Colonic mucosa (tissue), 4 donors: ENCODE measurements at regions not wholly inside any gene's neighbourhood (a gene's known extent, or its start where the extent isn't known, plus 50 kb on each side); places are given as distances from the start of the nearest gene placed in this dataset.
"Not testable (repeated sequence)": the region's sequence is repeated elsewhere in the genome, so short reads cannot be mapped to it uniquely, and the experiment has no call there.

Experiments used
- DNase-seq: peaks from one replicate; pipeline ENCODE4 v3.0.0-alpha.2; 2020
- H3K27ac ChIP-seq: fragments of 200-600 bp; one replicate; pipeline ENCODE4 v1.8.0; 2021
- H3K27me3 ChIP-seq: fragments of 200-600 bp; one replicate; pipeline ENCODE4 v1.8.0; 2021
- H3K36me3 ChIP-seq: fragments of 200-600 bp; one replicate; pipeline ENCODE4 v1.8.0; 2021
- H3K4me1 ChIP-seq: fragments of 200-600 bp; one replicate; pipeline ENCODE4 v1.8.0; 2021; ENCODE audit warnings: mild to moderate bottlenecking
- H3K4me3 ChIP-seq: fragments of 200-600 bp; one replicate; pipeline ENCODE4 v1.8.0; 2021
- H3K9ac ChIP-seq, 2 donors: one replicate each; pipeline ENCODE4 v1.7.0; 2013; ENCODE audit warnings: control low read depth in 2 of 2, low read depth in 2 of 2, low read length in 2 of 2
- H3K9me3 ChIP-seq: fragments of 200-600 bp; one replicate; pipeline ENCODE4 v1.8.0; 2021
- intact Hi-C: fragments of 100-400 bp; cut with DNase I; formaldehyde crosslinking; loops from one replicate; pipeline ENCODE4 v1.14.1; 2022
- TF ChIP-seq, protein P1 (sequence below): fragments of 200-600 bp; IDR thresholded peaks from one replicate; pipeline ENCODE4 v1.8.0; 2022; ENCODE audit warnings: antibody characterized with exemption, mild to moderate bottlenecking
- donor health status: healthy.
- donor health status: DM: no; HTN: no; CAD: no.
- donor health status: DM: no; HTN: no; CAD: no.

GRCh38 chr20:52305858-52306257 is 114.3 kb upstream of the ZFP64 start:
- H3K27ac ChIP-seq, result no peak overlapping the region
- no peaks in the 10 kb centered on the region for H3K27me3 ChIP-seq
- no peak overlapping the region for H3K4me3 ChIP-seq
- H3K36me3 ChIP-seq, result no peaks in the 10 kb centered on the region
- H3K4me1 ChIP-seq, result no peaks in the 10 kb centered on the region
- intact Hi-C loops, result no loop called here
- no peak overlapping the region for H3K9ac ChIP-seq
- DNase-seq, result no peak
- no peaks in the 10 kb centered on the region for H3K9me3 ChIP-seq
- TF ChIP-seq, protein P1, sequence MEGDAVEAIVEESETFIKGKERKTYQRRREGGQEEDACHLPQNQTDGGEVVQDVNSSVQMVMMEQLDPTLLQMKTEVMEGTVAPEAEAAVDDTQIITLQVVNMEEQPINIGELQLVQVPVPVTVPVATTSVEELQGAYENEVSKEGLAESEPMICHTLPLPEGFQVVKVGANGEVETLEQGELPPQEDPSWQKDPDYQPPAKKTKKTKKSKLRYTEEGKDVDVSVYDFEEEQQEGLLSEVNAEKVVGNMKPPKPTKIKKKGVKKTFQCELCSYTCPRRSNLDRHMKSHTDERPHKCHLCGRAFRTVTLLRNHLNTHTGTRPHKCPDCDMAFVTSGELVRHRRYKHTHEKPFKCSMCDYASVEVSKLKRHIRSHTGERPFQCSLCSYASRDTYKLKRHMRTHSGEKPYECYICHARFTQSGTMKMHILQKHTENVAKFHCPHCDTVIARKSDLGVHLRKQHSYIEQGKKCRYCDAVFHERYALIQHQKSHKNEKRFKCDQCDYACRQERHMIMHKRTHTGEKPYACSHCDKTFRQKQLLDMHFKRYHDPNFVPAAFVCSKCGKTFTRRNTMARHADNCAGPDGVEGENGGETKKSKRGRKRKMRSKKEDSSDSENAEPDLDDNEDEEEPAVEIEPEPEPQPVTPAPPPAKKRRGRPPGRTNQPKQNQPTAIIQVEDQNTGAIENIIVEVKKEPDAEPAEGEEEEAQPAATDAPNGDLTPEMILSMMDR, result no peak

DNA sequence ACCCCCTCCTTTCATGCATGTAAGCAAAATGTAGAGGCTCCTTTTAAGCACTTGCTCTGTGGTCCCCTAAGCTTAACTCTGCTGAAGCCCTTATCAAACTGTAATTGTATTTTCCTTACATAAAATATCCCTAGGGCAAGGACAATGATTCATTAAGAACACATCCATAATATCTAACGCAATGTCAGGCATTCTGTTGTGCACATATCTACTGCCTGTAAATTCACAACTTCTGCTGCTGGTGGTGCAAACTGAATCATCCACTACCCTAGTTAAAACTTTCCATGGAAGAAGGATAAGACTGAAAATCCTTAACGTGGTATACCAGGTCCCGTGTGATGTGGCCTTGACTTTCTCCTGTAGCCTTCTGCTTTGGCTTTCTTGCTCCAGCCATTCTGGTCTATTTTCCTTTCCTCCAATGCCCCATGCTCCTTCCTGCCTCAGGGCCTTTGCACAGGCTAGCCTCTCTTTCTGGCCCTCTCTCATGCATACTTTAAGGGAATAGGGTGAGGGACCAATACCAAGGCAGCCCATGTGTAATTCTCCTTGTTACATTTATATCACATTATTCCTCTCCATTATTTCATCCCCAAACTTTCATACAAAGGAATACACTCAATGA is 113.6 kb upstream of the ZFP64 start:
- Histone ChIP-seq H3K9me3 (no peaks in the 10 kb centered on the region), H3K4me3 (no peak overlapping the region), H3K27ac (no peak overlapping the region), H3K27me3 (no peaks in the 10 kb centered on the region), H3K4me1 (no peaks in the 10 kb centered on the region), H3K36me3 (no peaks in the 10 kb centered on the region), H3K9ac (no peak overlapping the region)
- TF ChIP-seq, protein P1, result no peak
- DNase-seq, result no peak
- intact Hi-C loops, result no loop called here

DNA sequence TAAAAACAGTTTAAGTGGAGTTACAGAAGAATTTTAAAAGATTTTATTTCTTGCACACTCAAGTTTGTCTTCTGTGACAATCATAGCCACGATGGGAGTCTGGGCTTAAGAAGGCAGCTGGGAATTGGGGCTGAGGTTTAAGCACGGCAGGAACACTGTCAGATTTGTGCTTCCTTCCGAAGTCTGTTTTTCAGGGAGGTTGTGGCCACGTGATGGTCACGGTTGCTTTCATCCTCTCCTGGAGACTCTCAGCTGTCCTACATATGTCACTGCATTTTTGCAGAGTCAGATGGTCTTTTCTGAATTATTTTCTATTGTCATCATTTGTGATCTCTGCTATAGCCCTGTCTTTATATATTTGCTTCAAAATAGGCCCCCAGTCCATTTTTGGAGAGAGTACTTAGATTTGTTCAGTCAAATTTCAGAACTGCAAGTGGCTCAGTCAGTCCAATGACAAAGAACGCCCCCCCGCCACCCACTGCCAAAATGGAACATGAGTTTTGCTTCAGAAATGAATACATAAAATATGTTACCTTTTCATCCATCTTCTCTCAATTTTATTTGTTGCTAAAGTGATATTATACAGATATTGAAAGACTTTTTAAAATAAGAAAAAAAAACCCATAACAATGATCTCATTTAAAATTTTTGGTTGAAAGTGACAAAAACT is 111.8 kb upstream of the ZFP64 start:
- Histone ChIP-seq H3K36me3 (no peaks in the 10 kb centered on the region), H3K4me3 (no peak overlapping the region), H3K9me3 (no peaks in the 10 kb centered on the region), H3K9ac (no peak overlapping the region), H3K27ac (no peak overlapping the region), H3K4me1 (no peaks in the 10 kb centered on the region), H3K27me3 (no peaks in the 10 kb centered on the region)
- DNase-seq, result no peak
- intact Hi-C loops, result no loop called here
- TF ChIP-seq, protein P1, result no peak

DNA sequence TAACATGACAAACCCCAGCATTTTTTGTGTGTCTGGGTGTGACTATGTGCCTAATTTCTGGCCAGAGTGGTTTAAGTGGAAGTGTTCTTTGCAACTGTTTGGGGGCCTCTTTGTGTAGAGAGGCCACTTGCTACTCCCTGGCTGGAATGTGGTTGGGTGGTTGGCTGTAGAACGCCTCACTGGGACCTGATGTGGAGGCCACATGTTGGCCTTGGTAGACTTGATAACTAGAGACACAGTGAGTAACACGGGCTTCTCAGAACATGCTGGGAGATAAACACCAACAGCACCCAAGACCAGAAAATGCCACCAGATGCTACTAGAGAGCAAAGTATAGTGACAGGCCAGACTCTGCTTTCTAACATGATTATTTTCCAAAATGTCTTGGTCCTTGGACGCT is 111.2 kb upstream of the ZFP64 start:
- no peaks in the 10 kb centered on the region for H3K36me3 ChIP-seq
- no peaks in the 10 kb centered on the region for H3K9me3 ChIP-seq
- H3K4me3 ChIP-seq, result no peak overlapping the region
- no peaks in the 10 kb centered on the region for H3K27me3 ChIP-seq
- H3K27ac ChIP-seq, result no peak overlapping the region
- no peaks in the 10 kb centered on the region for H3K4me1 ChIP-seq
- TF ChIP-seq, protein P1, result no peak
- no peak overlapping the region for H3K9ac ChIP-seq
- intact Hi-C loops, result no loop called here
- DNase-seq, result no peak

DNA sequence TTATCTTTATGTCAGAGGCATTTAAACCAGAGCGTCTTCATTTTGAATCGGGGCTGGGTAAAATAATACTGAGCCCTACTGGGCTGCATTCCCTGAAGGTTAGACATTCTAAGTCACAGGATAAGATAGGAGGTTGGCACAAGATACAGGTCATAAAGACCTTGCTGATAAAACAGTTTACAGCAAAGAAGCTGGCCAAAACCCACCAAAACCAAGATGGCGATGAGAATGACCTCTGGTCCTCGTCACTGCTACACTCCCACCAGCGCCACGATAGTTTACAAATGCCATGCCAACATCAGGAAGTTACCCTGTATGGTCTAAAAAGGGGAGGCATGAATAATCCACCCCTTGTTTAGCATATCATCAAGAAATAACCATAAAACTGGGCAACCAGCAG is 110.5 kb upstream of the ZFP64 start:
- H3K36me3 ChIP-seq, DNase-seq, intact Hi-C loops, H3K27me3 ChIP-seq, H3K27ac ChIP-seq, H3K9ac ChIP-seq, H3K4me3 ChIP-seq, H3K4me1 ChIP-seq, H3K9me3 ChIP-seq: not testable (repeated sequence)

DNA sequence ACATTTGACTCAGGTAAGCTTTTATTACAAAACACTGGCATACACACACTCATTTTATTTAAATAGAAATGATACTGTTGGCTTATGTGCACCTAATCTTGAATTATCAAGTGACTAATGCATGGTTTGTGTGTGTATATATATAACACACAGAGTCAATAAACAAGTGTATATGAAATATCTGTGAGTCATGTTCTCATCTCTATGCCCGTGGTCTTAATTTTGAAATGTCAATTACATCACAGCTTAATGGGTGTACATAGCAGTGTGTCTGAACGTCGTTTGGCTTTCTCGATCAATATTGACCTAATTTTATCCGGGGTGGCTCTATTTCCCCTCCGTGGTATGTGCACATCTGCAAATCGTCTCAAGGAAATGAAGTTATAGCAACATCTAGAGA is 104.0 kb upstream of the ZFP64 start:
- DNase-seq, result no peak
- intact Hi-C loops, result loop anchor here (10.0 kb wide), 1 partner anchor 989 kb away; no protein-coding TSS in a partner anchor
- H3K27ac ChIP-seq, result no peak overlapping the region

More for the DNA sequence above, 104.0 kb upstream of the ZFP64 start:
- H3K4me3 ChIP-seq, result no peak overlapping the region
- no peaks in the 10 kb centered on the region for H3K27me3 ChIP-seq
- TF ChIP-seq, protein P1, result no peak
- no peaks in the 10 kb centered on the region for H3K36me3 ChIP-seq
- H3K9me3 ChIP-seq, result no peaks in the 10 kb centered on the region
- no peak overlapping the region for H3K9ac ChIP-seq
- no peaks in the 10 kb centered on the region for H3K4me1 ChIP-seq
